Common myeloid progenitor, CD34-positive (primary cell): ENCODE measurements at regions not wholly inside any gene's neighbourhood (a gene's known extent, or its start where the extent isn't known, plus 50 kb on each side); places are given as distances from the start of the nearest gene placed in this dataset.

Experiments
- CTCF ChIA-PET: fragments of 350-600 bp; sonication (Branson Sonifier 250); formaldehyde crosslinking; loops from one replicate; lab custom pipeline; 2021; ENCODE audit warnings: antibody characterized with exemption; lab: Charles Lee
- POLR2A ChIA-PET: fragments of 350-600 bp; sonication (Branson Sonifier 250); formaldehyde crosslinking; loops from one replicate; lab custom pipeline; 2021; ENCODE audit warnings: antibody characterized with exemption; lab: Charles Lee
- DNase-seq, 3 donors: peaks; one replicate each; pipeline versions ENCODE4 v3.0.0 to v3.0.0-alpha.2; 2013
- H3K27ac ChIP-seq, 2 experiments: 1 replicate in 1 of 2; 2 replicates in 1 of 2; pipeline ENCODE4 v1.7.0; 2013; ENCODE audit warnings: inconsistent platforms in 2 of 2, low read length in 2 of 2, mild to moderate bottlenecking in 2 of 2, low read depth in 1 of 2, moderate library complexity in 1 of 2; ENCODE audit not compliant: severe bottlenecking in 2 of 2, insufficient read depth in 1 of 2, poor library complexity in 1 of 2
- H3K27me3 ChIP-seq, 5 experiments: replicated peaks in 2 of 5; 1 replicate in 3 of 5; 2 replicates in 2 of 5; pipeline versions ENCODE4 v1.6.1 to v1.7.0; 2013; ENCODE audit warnings: low read length in 4 of 5, mild to moderate bottlenecking in 2 of 5, moderate library complexity in 2 of 5, inconsistent platforms in 1 of 5; ENCODE audit not compliant: insufficient read depth in 5 of 5, control insufficient read depth in 4 of 5
- H3K36me3 ChIP-seq, 4 experiments: 1 replicate in 2 of 4; 2 replicates in 2 of 4; pipeline versions ENCODE4 v1.6.1 to v1.7.0; 2013; ENCODE audit warnings: low read length in 3 of 4, control low read depth in 1 of 4, mild to moderate bottlenecking in 1 of 4; ENCODE audit not compliant: control insufficient read depth in 4 of 4, insufficient read depth in 4 of 4
- H3K4me1 ChIP-seq, 4 experiments: 1 replicate in 3 of 4; 2 replicates in 1 of 4; pipeline versions ENCODE4 v1.6.1 to v1.7.1; 2013; ENCODE audit warnings: low read length in 3 of 4, mild to moderate bottlenecking in 3 of 4, control low read depth in 1 of 4, inconsistent platforms in 1 of 4, moderate library complexity in 1 of 4; ENCODE audit not compliant: control insufficient read depth in 4 of 4, insufficient read depth in 4 of 4; ENCODE audit errors: control extremely low read depth in 1 of 4
- H3K4me3 ChIP-seq, 7 experiments: 1 replicate in 4 of 7; 2 replicates in 3 of 7; pipeline versions ENCODE4 v1.5.1 to v1.7.0; 2013; ENCODE audit warnings: mild to moderate bottlenecking in 7 of 7, low read length in 6 of 7, moderate library complexity in 6 of 7, inconsistent platforms in 2 of 7, low read depth in 2 of 7, control low read depth in 1 of 7; ENCODE audit not compliant: insufficient read depth in 4 of 7, control insufficient read depth in 1 of 7; ENCODE audit errors: extremely low read depth in 1 of 7
- H3K9me3 ChIP-seq, 5 experiments: 1 replicate in 4 of 5; 2 replicates in 1 of 5; pipeline versions ENCODE4 v1.6.1 to v1.7.1; 2013; ENCODE audit warnings: low read length in 4 of 5, mild to moderate bottlenecking in 2 of 5, inconsistent platforms in 1 of 5, low read depth in 1 of 5, moderate library complexity in 1 of 5; ENCODE audit not compliant: control insufficient read depth in 4 of 5, insufficient read depth in 2 of 5; ENCODE audit errors: control extremely low read depth in 1 of 5
- WGBS: methylation state at CpG from one replicate; pipeline ENCODE4 v1.1.5; 2013; ENCODE audit not compliant: insufficient coverage; 5-methylcytosine and 5-hydroxymethylcytosine counted together

- ChIA-PET CTCF (no interaction called here), POLR2A (no interaction called here)
- Histone ChIP-seq H3K9me3 (peaks cover 0 to 2% (median 0%) of the 10 kb centered on the region in 5 experiments), H3K27ac (no peak overlapping the region), H3K4me1 (no peaks in the 10 kb centered on the region), H3K36me3 (no peaks in the 10 kb centered on the region), H3K4me3 (no peak overlapping the region), H3K27me3 (peaks cover 0 to 6% (median 2%) of the 10 kb centered on the region in 5 experiments)
- DNase-seq = no peak
- 100% methylated on average over 1 of the region's 1 CpG for WGBS
Measured at GRCh38 chr7:35316549-35316948, 62.6 kb upstream of the TBX20 start.

DNA sequence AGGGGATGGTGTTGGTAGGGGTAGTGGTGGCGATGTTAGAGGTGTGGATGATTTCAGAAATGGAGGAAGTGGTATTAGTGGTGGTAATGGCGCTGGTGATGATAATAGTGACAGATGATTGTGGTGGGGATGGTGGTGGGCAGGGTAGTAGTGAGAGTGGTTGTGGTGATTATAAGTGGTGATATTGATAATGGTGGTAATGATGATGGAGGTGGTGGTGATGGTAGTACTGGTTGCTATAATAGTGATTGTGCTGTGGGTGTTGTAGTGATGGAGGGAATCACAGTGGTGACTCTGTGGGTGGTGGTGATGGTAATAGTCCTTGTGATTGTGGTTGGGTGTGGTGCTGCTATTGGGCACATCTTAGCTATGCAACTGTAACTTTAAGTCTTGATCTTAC is 61.6 kb upstream of the TBX20 start:
- WGBS = 86% methylated on average over 2 of the region's 2 CpGs
- CTCF ChIA-PET = no interaction called here

DNA sequence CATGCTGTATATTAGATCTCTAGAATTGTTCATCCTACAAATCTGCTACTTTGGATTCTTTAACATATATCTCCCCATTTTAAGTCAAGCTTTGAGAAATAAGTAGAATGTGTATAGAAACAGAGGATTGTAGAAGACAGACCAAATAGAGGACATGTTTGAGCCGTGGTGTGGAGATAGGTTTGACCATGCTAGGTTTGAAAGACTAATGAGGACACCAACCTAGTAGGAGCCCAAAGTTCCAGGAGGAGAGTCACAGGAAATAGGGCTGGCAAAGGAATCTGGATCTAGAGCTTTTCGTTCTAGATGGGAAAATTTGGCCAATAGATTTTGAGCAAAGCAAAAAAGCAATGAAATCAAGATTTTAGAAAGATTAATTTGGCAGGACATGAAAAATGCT is 60.5 kb upstream of the TBX20 start:
- 92% methylated on average over 2 of the region's 2 CpGs for WGBS
- POLR2A ChIA-PET = no interaction called here

More for the DNA sequence above, 61.6 kb upstream of the TBX20 start:
- POLR2A ChIA-PET = no interaction called here
- Histone ChIP-seq H3K36me3 (no peaks in the 10 kb centered on the region), H3K9me3 (peaks cover 0 to 2% (median 0%) of the 10 kb centered on the region in 5 experiments), H3K27me3 (peaks cover 0 to 6% (median 0%) of the 10 kb centered on the region in 5 experiments), H3K27ac (no peak overlapping the region), H3K4me3 (no peak overlapping the region), H3K4me1 (no peaks in the 10 kb centered on the region)
- DNase-seq = no peak

GRCh38 chr7:35313575-35313974 is 59.7 kb upstream of the TBX20 start:
- CTCF ChIA-PET = no interaction called here
- no peak for DNase-seq
- Histone ChIP-seq H3K4me1 (no peaks in the 10 kb centered on the region), H3K27ac (no peak overlapping the region), H3K9me3 (peaks cover 0 to 2% (median 0%) of the 10 kb centered on the region in 5 experiments), H3K36me3 (no peaks in the 10 kb centered on the region), H3K27me3 (peaks cover 0 to 3% (median 0%) of the 10 kb centered on the region in 5 experiments), H3K4me3 (no peak overlapping the region)
- WGBS = 71% methylated on average over 1 of the region's 1 CpG
- POLR2A ChIA-PET = no interaction called here

More for the DNA sequence above, 60.5 kb upstream of the TBX20 start:
- DNase-seq = no peak
- Histone ChIP-seq H3K4me3 (no peak overlapping the region), H3K27me3 (peaks cover 0 to 3% (median 0%) of the 10 kb centered on the region in 5 experiments), H3K9me3 (peaks cover 0 to 2% (median 0%) of the 10 kb centered on the region in 5 experiments), H3K4me1 (no peaks in the 10 kb centered on the region), H3K27ac (no peak overlapping the region), H3K36me3 (no peaks in the 10 kb centered on the region)
- CTCF ChIA-PET = no interaction called here
